ENCODE measurements at regions not wholly inside any gene's neighbourhood (a gene's known extent, or its start where the extent isn't known, plus 50 kb on each side); places are given as distances from the start of the nearest gene placed in this dataset.
"Not testable (repeated sequence)": the region's sequence is repeated elsewhere in the genome, so short reads cannot be mapped to it uniquely, and the experiment has no call there.

GRCh38 chr6:113029161-113029560, 682.0 kb downstream of the RFPL4B start:
- H3K36me3 Mint-ChIP-seq (ENCODE audit: low read depth); POLR2A ChIA-PET; H3K27me3 Mint-ChIP-seq; H3K9me3 Mint-ChIP-seq; H3K4me1 Mint-ChIP-seq; H3K4me3 Mint-ChIP-seq; CTCF ChIA-PET; H3K27ac Mint-ChIP-seq; DNase-seq: not testable (repeated sequence)

DNA sequence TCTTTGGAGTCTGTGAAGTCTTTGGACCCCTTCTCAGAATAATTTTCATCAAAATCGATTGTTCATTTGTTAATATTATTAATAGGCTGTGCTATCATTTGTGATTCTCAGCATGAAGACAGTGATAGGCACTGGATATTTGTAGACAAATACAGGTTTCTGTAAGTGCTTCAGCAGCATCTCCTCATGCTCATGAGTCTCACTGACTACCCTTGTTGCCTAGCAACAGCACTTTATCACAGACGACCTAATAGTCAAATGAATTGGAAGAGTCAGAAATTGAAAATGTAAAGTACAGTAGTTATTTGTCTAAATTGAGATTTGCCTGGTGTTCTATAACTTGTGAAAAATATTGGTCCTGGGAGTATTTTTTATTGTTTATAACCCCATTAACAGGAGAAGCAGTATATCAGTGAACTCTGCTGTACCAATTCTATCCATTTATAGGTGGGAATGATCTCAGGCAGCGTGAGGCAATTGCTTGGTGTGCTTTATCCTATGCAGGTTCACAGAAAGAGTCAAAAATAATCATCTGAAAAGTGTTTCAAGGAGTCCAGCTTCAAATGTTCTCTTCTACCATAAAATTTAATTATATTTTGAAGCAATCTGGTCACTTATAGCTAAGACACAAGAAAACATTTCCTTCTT, 684.6 kb downstream of the RFPL4B start:
- no peaks in the 10 kb centered on the region for H3K9me3 Mint-ChIP-seq
- no peaks in the 10 kb centered on the region for H3K4me1 Mint-ChIP-seq
- ChIA-PET POLR2A (no interaction called here), CTCF (no interaction called here)
- H3K27ac Mint-ChIP-seq, result no peak overlapping the region
- DNase-seq, result no peak
- no peaks in the 10 kb centered on the region for H3K27me3 Mint-ChIP-seq
- no peaks in the 10 kb centered on the region for H3K36me3 Mint-ChIP-seq (ENCODE audit: low read depth)
- no peak overlapping the region for H3K4me3 Mint-ChIP-seq

DNA sequence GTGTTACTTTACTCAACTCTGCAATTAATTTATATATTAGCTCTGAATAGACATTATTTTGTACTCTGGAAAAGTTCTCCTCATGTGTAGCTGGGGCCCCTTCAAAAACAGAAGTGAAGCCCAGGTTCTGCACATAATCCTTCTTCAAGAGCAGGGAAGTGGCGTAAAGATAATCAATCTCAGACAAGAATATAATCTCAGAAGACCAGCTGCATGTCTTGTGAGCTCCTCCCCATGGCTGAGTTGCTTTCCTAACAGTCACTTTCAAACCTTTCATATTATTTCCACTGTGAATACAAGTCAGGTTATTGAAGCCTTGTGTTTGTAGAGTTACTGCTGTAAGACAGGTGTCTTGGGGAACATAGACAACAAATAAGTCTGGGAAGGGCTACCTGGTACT, 691.9 kb downstream of the RFPL4B start:
- no peaks in the 10 kb centered on the region for H3K27me3 Mint-ChIP-seq

DNA sequence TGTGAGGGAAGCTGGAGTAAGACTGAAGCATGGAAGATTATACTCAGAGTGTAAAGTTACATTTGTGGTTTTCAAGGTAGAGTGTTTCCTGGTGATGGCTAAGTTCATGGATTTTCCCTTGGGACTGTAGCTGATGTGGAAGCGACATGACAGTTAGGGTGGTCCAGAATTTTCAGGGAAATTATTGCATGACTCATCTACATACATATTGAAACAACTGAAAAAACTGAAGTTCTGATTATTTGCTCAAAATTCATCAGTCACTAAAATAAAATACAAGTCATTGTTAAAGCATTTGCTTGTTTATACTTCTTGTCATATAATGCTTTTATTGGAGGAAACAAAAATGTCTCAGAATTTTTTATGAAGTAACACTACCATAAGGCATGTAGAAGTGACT, 700.0 kb downstream of the RFPL4B start:
- no peak for DNase-seq
- H3K27ac Mint-ChIP-seq, result no peak overlapping the region
- H3K9me3 Mint-ChIP-seq, result no peaks in the 10 kb centered on the region
- no peaks in the 10 kb centered on the region for H3K36me3 Mint-ChIP-seq (ENCODE audit: low read depth)
- H3K4me3 Mint-ChIP-seq, result no peak overlapping the region
- H3K27me3 Mint-ChIP-seq, result no peaks in the 10 kb centered on the region
- POLR2A ChIA-PET, result no interaction called here
- H3K4me1 Mint-ChIP-seq, result no peaks in the 10 kb centered on the region
- CTCF ChIA-PET, result no interaction called here

More for the DNA sequence above, 691.9 kb downstream of the RFPL4B start:
- Mint-ChIP-seq H3K4me1 (no peaks in the 10 kb centered on the region), H3K27ac (no peak overlapping the region), H3K9me3 (peaks cover 3% of the 10 kb centered on the region), H3K4me3 (no peak overlapping the region), H3K36me3 (ENCODE audit: low read depth) (no peaks in the 10 kb centered on the region)
- no peak for DNase-seq
- ChIA-PET CTCF (no interaction called here), POLR2A (no interaction called here)

GRCh38 chr6:113047932-113048331, 700.8 kb downstream of the RFPL4B start:
- Mint-ChIP-seq H3K4me1 (no peaks in the 10 kb centered on the region), H3K4me3 (no peak overlapping the region), H3K27me3 (no peaks in the 10 kb centered on the region), H3K27ac (no peak overlapping the region), H3K9me3 (no peaks in the 10 kb centered on the region), H3K36me3 (ENCODE audit: low read depth) (no peaks in the 10 kb centered on the region)
- ChIA-PET POLR2A (no interaction called here), CTCF (no interaction called here)
- no peak for DNase-seq

DNA sequence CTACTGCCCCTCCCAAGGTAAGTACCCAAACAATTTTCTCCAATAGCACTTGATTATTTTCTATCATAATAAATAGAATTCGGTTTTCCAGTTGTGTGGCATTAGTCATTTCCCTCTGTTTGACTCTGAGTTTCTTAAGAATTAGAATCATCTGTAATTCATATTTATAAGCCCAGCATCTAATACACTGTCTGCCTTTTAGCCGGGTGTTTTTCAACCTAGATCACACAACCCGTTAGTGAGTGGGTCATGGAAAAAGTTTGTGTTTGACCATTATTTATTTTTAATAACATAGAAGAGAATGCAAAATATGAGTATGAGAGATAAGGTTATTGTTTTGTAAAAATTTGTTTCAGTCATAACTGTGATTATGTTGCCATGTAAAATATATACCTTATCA, 701.6 kb downstream of the RFPL4B start:
- Mint-ChIP-seq H3K27me3 (no peaks in the 10 kb centered on the region), H3K4me1 (no peaks in the 10 kb centered on the region), H3K36me3 (ENCODE audit: low read depth) (no peaks in the 10 kb centered on the region), H3K9me3 (no peaks in the 10 kb centered on the region), H3K27ac (no peak overlapping the region), H3K4me3 (no peak overlapping the region)
- ChIA-PET POLR2A (no interaction called here), CTCF (no interaction called here)
- DNase-seq, result no peak

DNA sequence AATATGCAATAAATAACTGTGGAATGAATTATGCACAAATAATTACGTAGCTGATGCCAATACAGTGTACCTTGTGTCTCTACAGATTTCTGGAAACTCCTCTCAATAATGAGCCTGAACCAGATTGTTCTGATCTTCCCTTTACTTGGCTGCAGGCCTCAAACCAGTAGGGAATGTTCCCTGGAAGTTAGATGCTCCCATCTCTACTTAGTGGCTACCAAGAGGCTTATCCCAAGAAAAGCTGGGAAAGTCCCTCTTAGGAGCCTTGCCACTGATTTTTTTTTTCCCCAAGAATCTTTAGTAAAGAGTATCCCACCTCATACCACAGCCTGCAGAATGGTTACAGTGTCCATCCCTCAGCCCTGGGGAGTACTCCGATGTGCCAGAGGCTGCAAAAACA, 702.1 kb downstream of the RFPL4B start:
- POLR2A ChIA-PET, result no interaction called here
- DNase-seq, result no peak
- CTCF ChIA-PET, result no interaction called here
- H3K4me3 Mint-ChIP-seq, result no peak overlapping the region
- no peak overlapping the region for H3K27ac Mint-ChIP-seq
- H3K9me3 Mint-ChIP-seq, result no peaks in the 10 kb centered on the region
- H3K27me3 Mint-ChIP-seq, result no peaks in the 10 kb centered on the region
- H3K36me3 Mint-ChIP-seq (ENCODE audit: low read depth), result no peaks in the 10 kb centered on the region
- no peaks in the 10 kb centered on the region for H3K4me1 Mint-ChIP-seq

GRCh38 chr6:113050010-113050858, 703.1 kb downstream of the RFPL4B start:
- ChIA-PET CTCF (no interaction called here), POLR2A (no interaction called here)
- Mint-ChIP-seq H3K27me3 (no peaks in the 10 kb centered on the region), H3K4me1 (no peaks in the 10 kb centered on the region), H3K9me3 (no peaks in the 10 kb centered on the region), H3K27ac (no peak overlapping the region), H3K36me3 (ENCODE audit: low read depth) (no peaks in the 10 kb centered on the region), H3K4me3 (no peak overlapping the region)
- DNase-seq, result no peak

- POLR2A ChIA-PET, result no interaction called here
- H3K27me3 Mint-ChIP-seq, result no peaks in the 10 kb centered on the region
- H3K4me1 Mint-ChIP-seq, result no peaks in the 10 kb centered on the region
- no peak overlapping the region for H3K4me3 Mint-ChIP-seq
- H3K27ac Mint-ChIP-seq, result no peak overlapping the region
- H3K9me3 Mint-ChIP-seq, result no peaks in the 10 kb centered on the region
- no peak for DNase-seq
- CTCF ChIA-PET, result no interaction called here
- no peaks in the 10 kb centered on the region for H3K36me3 Mint-ChIP-seq (ENCODE audit: low read depth)
Observed at GRCh38 chr6:113050979-113051378, 703.8 kb downstream of the RFPL4B start.

DNA sequence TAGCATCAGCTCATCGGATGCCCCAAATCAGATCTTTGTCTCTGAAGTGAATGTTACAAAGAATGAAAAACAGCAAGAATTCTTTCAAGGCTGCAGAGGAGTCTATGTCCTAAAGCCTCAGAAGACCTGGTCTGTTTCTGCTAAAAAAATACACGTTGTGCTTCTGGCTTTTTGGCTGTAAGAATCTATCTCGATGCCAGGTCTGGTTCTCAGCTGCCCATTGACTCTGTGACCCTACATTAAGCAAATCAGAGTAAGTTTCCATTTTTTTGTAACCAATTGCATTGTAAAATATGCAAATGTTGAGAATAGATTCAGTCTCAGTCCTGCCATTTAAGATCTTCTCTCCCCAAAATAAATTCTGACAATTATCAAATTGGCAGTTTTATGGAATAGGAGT, 705.4 kb downstream of the RFPL4B start:
- CTCF ChIA-PET, result no interaction called here
- no peak overlapping the region for H3K4me3 Mint-ChIP-seq
- H3K27ac Mint-ChIP-seq, result no peak overlapping the region
- no peaks in the 10 kb centered on the region for H3K9me3 Mint-ChIP-seq
- DNase-seq, result no peak
- no peaks in the 10 kb centered on the region for H3K36me3 Mint-ChIP-seq (ENCODE audit: low read depth)
- POLR2A ChIA-PET, result no interaction called here
- H3K27me3 Mint-ChIP-seq, result no peaks in the 10 kb centered on the region
- no peaks in the 10 kb centered on the region for H3K4me1 Mint-ChIP-seq

DNA sequence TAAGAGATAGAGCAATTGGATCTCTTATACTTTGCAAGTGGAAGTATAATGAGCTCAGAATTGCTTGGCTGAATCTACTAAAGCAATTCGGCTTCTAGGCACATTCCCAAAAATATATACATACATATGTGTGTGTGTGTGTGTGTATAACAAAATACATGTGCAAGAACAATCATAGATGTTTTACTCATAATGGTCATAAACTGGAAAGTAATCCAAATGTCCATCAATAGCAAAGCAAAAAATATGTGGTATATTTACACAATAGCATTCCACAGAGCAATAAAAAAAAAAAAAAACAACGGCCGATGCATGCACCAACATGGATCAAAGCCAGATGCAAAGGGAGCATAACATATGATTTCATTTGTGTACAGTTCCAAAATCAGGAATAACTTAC, 707.9 kb downstream of the RFPL4B start:
- Mint-ChIP-seq H3K4me1 (no peaks in the 10 kb centered on the region), H3K9me3 (no peaks in the 10 kb centered on the region), H3K27ac (no peak overlapping the region), H3K27me3 (no peaks in the 10 kb centered on the region), H3K4me3 (no peak overlapping the region), H3K36me3 (ENCODE audit: low read depth) (no peaks in the 10 kb centered on the region)
- no peak for DNase-seq
- ChIA-PET POLR2A (no interaction called here), CTCF (no interaction called here)

GRCh38 chr6:113055998-113056397, 708.9 kb downstream of the RFPL4B start:
- Mint-ChIP-seq H3K27ac (no peak overlapping the region), H3K4me3 (no peak overlapping the region), H3K36me3 (ENCODE audit: low read depth) (no peaks in the 10 kb centered on the region), H3K9me3 (no peaks in the 10 kb centered on the region), H3K4me1 (no peaks in the 10 kb centered on the region), H3K27me3 (no peaks in the 10 kb centered on the region)
- ChIA-PET CTCF (no interaction called here), POLR2A (no interaction called here)
- DNase-seq, result no peak

DNA sequence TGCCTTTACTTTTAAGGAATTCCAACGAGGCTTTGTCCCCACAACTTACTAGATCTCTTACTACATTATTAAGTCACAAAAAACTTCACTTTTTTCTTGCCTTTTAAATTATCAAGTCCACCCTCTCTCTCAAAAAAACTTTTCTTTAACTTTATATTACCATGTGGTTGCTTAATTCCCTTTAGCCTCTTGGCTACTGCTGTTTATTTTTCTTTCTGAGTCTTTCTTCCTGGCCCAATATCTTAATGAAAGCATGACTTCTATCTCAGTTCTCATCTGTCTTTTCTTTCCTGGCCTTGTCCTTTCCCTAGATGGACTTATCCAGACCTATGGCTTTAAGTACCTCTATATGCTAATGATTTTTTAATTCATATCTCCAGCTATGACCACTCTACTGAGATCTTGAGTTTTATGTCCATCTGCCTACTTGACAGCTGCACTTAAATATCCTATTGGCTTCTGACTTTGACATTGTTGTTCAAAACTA, 710.5 kb downstream of the RFPL4B start:
- DNase-seq, result no peak
- Mint-ChIP-seq H3K36me3 (ENCODE audit: low read depth) (no peaks in the 10 kb centered on the region), H3K27me3 (no peaks in the 10 kb centered on the region), H3K4me3 (no peak overlapping the region), H3K27ac (no peak overlapping the region), H3K4me1 (no peaks in the 10 kb centered on the region), H3K9me3 (no peaks in the 10 kb centered on the region)
- POLR2A ChIA-PET, result no interaction called here
- CTCF ChIA-PET, result no interaction called here

DNA sequence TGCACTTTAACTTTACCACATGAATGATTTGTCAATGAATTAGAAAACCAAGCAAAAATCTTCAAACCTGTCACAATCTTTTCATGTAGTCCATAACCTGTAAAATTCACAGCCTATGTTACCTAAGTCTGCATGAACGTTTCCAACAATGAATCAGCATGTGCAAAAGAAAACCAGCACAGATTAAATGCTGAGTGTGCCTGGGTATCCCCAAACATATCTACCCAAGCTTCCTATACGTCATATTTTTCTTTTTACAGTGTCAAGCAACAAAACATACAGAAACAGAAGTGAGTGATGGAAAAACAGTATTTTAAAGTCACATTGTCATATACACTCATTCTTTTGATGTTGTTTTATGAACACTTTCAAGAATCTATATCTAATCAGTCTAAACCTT, 713.5 kb downstream of the RFPL4B start:
- Mint-ChIP-seq H3K27me3 (no peaks in the 10 kb centered on the region), H3K4me3 (no peak overlapping the region), H3K27ac (no peak overlapping the region), H3K4me1 (no peaks in the 10 kb centered on the region), H3K9me3 (no peaks in the 10 kb centered on the region), H3K36me3 (ENCODE audit: low read depth) (no peaks in the 10 kb centered on the region)
- no peak for DNase-seq
- POLR2A ChIA-PET, result no interaction called here
- CTCF ChIA-PET, result no interaction called here

Measured in activated CD4-positive, alpha-beta memory T cell treated with anti-CD3 and anti-CD28 coated beads, Interleukin-2, amount 10 ng/mL, durations not matched to agents 7 days and 5 days (primary cell).